Panc1 (cell line): ENCODE measurements at regions not wholly inside any gene's neighbourhood (a gene's known extent, or its start where the extent isn't known, plus 50 kb on each side); places are given as distances from the start of the nearest gene placed in this dataset.

ENCODE experiments used
- POLR2AphosphoS5 ChIP-seq: IDR thresholded peaks from 2 replicates; pipeline ENCODE4 v1.6.1; 2012; ENCODE audit warnings: mild to moderate bottlenecking, low read depth, low read length, moderate library complexity
- TF ChIP-seq, protein P1 (sequence below): fragments of 450-650 bp; IDR thresholded peaks from 2 replicates; pipeline ENCODE4 v1.5.1; 2017; ENCODE audit warnings: mild to moderate bottlenecking
- TF ChIP-seq, protein P2 (sequence below), 2 experiments: IDR thresholded peaks; 2 replicates each; pipeline ENCODE4 v1.6.1; 2011 to 2012; ENCODE audit warnings: low read depth in 2 of 2, control low read depth in 1 of 2, low read length in 1 of 2, mild to moderate bottlenecking in 1 of 2, moderate library complexity in 1 of 2; ENCODE audit not compliant: insufficient read depth in 1 of 2

GRCh38 chr11:88231894-88232482 lies 56.7 kb upstream of the RAB38 start:
- TF ChIP-seq, protein P1, sequence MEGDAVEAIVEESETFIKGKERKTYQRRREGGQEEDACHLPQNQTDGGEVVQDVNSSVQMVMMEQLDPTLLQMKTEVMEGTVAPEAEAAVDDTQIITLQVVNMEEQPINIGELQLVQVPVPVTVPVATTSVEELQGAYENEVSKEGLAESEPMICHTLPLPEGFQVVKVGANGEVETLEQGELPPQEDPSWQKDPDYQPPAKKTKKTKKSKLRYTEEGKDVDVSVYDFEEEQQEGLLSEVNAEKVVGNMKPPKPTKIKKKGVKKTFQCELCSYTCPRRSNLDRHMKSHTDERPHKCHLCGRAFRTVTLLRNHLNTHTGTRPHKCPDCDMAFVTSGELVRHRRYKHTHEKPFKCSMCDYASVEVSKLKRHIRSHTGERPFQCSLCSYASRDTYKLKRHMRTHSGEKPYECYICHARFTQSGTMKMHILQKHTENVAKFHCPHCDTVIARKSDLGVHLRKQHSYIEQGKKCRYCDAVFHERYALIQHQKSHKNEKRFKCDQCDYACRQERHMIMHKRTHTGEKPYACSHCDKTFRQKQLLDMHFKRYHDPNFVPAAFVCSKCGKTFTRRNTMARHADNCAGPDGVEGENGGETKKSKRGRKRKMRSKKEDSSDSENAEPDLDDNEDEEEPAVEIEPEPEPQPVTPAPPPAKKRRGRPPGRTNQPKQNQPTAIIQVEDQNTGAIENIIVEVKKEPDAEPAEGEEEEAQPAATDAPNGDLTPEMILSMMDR: peak; percentile 76
- TF ChIP-seq POLR2AphosphoS5: no peak
- TF ChIP-seq, protein P2, sequence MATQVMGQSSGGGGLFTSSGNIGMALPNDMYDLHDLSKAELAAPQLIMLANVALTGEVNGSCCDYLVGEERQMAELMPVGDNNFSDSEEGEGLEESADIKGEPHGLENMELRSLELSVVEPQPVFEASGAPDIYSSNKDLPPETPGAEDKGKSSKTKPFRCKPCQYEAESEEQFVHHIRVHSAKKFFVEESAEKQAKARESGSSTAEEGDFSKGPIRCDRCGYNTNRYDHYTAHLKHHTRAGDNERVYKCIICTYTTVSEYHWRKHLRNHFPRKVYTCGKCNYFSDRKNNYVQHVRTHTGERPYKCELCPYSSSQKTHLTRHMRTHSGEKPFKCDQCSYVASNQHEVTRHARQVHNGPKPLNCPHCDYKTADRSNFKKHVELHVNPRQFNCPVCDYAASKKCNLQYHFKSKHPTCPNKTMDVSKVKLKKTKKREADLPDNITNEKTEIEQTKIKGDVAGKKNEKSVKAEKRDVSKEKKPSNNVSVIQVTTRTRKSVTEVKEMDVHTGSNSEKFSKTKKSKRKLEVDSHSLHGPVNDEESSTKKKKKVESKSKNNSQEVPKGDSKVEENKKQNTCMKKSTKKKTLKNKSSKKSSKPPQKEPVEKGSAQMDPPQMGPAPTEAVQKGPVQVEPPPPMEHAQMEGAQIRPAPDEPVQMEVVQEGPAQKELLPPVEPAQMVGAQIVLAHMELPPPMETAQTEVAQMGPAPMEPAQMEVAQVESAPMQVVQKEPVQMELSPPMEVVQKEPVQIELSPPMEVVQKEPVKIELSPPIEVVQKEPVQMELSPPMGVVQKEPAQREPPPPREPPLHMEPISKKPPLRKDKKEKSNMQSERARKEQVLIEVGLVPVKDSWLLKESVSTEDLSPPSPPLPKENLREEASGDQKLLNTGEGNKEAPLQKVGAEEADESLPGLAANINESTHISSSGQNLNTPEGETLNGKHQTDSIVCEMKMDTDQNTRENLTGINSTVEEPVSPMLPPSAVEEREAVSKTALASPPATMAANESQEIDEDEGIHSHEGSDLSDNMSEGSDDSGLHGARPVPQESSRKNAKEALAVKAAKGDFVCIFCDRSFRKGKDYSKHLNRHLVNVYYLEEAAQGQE (IDR thresholded peaks at IDR 0.05; ENCODE audit: insufficient read depth in 1 of 2, low read depth in 2 of 2, low read length in 1 of 2): no peak
